SU-DHL-6 (cell line): ENCODE measurements at regions not wholly inside any gene's neighbourhood (a gene's known extent, or its start where the extent isn't known, plus 50 kb on each side); places are given as distances from the start of the nearest gene placed in this dataset.

Source experiments
- CTCF ChIP-seq: fragments of 200-600 bp; sonication (generic); IDR thresholded peaks from one replicate; pipeline ENCODE4 v1.5.1; 2017; ENCODE audit warnings: antibody characterized with exemption, mild to moderate bottlenecking, low read length, moderate library complexity; ENCODE audit not compliant: insufficient read depth, poor library complexity, severe bottlenecking
- EZH2phosphoT487 ChIP-seq: fragments of 200-600 bp; sonication (generic), shearing (Covaris generic); conservative IDR thresholded peaks from 2 replicates; pipeline ENCODE4 v1.6.1; 2018; ENCODE audit warnings: mild to moderate bottlenecking, antibody characterized with exemption, low read length, moderate library complexity, mixed read lengths

DNA sequence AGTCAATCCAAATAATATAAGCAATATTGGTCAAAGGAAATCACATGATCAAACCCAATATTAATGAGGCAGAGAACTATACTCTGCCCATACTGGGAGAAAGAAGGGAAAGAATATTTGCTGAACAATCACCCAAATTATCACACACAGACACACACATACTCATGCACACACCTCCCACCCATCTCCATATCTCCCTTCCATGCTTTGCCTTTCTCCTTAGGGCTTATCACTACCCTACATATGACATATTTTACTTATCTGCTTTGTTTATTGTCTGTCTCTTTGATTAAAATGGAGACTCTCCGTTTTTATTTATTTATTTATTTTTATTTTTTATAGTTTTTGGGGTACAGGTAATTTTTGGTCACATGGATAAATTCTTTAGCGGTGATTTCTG, 112.9 kb upstream of the NHS start:
- no peak for TF ChIP-seq CTCF
- no peak for TF ChIP-seq EZH2phosphoT487
